Esophagus muscularis mucosa (tissue), 3 donors: ENCODE measurements at regions not wholly inside any gene's neighbourhood (a gene's known extent, or its start where the extent isn't known, plus 50 kb on each side); places are given as distances from the start of the nearest gene placed in this dataset.

Experiments used
- POLR2AphosphoS5 ChIP-seq, 2 donors: sonication (generic); formaldehyde crosslinking; IDR thresholded peaks; one replicate each; pipeline ENCODE4 v1.6.1; 2017; ENCODE audit warnings: antibody characterized with exemption in 2 of 2
- TF ChIP-seq, protein P1 (sequence below), 3 experiments: fragments of 200-600 bp in 2 of 3; fragments of 450-650 bp in 1 of 3; sonication (generic) in 2 of 3; IDR thresholded peaks; one replicate each; pipeline ENCODE4 v1.5.1; 2017 to 2019; ENCODE audit warnings: antibody characterized with exemption in 3 of 3, mild to moderate bottlenecking in 2 of 3, moderate library complexity in 1 of 3

DNA sequence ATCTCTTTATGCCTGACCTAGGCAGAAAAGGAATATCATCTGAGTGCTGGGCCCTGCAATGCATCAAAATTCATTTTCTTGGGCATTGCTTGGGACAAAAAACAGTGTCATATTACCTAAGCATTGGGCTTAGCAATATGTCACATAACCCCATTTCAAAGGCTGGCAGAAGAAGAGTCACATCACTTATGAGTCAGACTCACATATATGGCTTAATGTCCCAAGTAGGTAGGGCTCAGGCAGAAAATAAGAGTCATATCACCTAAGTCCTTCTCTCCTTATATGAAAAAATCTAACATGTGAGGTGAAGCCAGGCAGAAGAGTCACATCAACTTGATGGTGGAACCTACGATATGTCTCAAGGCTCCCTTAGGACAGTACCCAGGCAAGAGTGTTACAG lies 967.2 kb upstream of the AMELY start:
- TF ChIP-seq POLR2AphosphoS5 (IDR thresholded peaks at IDR 0.05), result no peak
- TF ChIP-seq, protein P1, sequence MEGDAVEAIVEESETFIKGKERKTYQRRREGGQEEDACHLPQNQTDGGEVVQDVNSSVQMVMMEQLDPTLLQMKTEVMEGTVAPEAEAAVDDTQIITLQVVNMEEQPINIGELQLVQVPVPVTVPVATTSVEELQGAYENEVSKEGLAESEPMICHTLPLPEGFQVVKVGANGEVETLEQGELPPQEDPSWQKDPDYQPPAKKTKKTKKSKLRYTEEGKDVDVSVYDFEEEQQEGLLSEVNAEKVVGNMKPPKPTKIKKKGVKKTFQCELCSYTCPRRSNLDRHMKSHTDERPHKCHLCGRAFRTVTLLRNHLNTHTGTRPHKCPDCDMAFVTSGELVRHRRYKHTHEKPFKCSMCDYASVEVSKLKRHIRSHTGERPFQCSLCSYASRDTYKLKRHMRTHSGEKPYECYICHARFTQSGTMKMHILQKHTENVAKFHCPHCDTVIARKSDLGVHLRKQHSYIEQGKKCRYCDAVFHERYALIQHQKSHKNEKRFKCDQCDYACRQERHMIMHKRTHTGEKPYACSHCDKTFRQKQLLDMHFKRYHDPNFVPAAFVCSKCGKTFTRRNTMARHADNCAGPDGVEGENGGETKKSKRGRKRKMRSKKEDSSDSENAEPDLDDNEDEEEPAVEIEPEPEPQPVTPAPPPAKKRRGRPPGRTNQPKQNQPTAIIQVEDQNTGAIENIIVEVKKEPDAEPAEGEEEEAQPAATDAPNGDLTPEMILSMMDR (IDR thresholded peaks at IDR 0.05), result no peak
